Heart right ventricle (tissue), 16 donors: ENCODE measurements at regions not wholly inside any gene's neighbourhood (a gene's known extent, or its start where the extent isn't known, plus 50 kb on each side); places are given as distances from the start of the nearest gene placed in this dataset.

ENCODE experiments used
- ATAC-seq, 8 donors: fragments of 200-7000 bp; cut with Tn5 transposase; one replicate each; pipeline ENCODE4 v1.9.1; 2020; ENCODE audit warnings: mild to moderate bottlenecking in 8 of 8, moderate library complexity in 8 of 8, moderate number of reproducible peaks in 1 of 8
- DNase-seq, 2 donors: peaks; one replicate each; pipeline ENCODE4 v3.0.0-alpha.2; 2020
- H3K27ac ChIP-seq, 10 donors: fragments of 200-600 bp; sonication (generic) in 2 of 10; one replicate each; pipeline versions ENCODE4 v1.5.0 to v1.8.0; 2020 to 2022; ENCODE audit warnings: mild to moderate bottlenecking in 3 of 10
- H3K27me3 ChIP-seq, 7 donors: fragments of 200-600 bp; one replicate each; pipeline ENCODE4 v1.8.0; 2021 to 2022; ENCODE audit warnings: mild to moderate bottlenecking in 2 of 7
- H3K36me3 ChIP-seq, 9 donors: fragments of 200-600 bp; sonication (generic) in 1 of 9; one replicate each; pipeline versions ENCODE4 v1.5.0 to v1.8.0; 2020 to 2022; ENCODE audit warnings: mild to moderate bottlenecking in 2 of 9
- H3K4me1 ChIP-seq, 9 donors: fragments of 200-600 bp; sonication (generic) in 1 of 9; one replicate each; pipeline versions ENCODE4 v1.5.0 to v1.8.0; 2020 to 2022; ENCODE audit warnings: mild to moderate bottlenecking in 4 of 9
- H3K4me3 ChIP-seq, 10 donors: fragments of 200-600 bp; sonication (generic) in 2 of 10; one replicate each; pipeline versions ENCODE4 v1.5.0 to v1.8.0; 2020 to 2022; ENCODE audit warnings: mild to moderate bottlenecking in 7 of 10, moderate library complexity in 2 of 10
- H3K9me3 ChIP-seq, 11 donors: fragments of 200-600 bp in 10 of 11; sonication (generic) in 2 of 11; one replicate each; pipeline versions ENCODE4 v1.5.0 to v1.8.0; 2013 to 2022; ENCODE audit warnings: mild to moderate bottlenecking in 2 of 11, control low read depth in 1 of 11, moderate library complexity in 1 of 11
- CTCF ChIP-seq, 9 donors: fragments of 200-600 bp; sonication (generic) in 2 of 9; IDR thresholded peaks; one replicate each; pipeline versions ENCODE4 v1.5.0 to v1.8.0; 2021 to 2022; ENCODE audit warnings: antibody characterized with exemption in 9 of 9, mild to moderate bottlenecking in 5 of 9, moderate library complexity in 1 of 9
- WGBS, 2 donors: extraction: QIAGEN DNeasy Blood & Tissue Kit; methylation state at CpG; one replicate each; pipeline ENCODE4 v1.1.7; 2013; ENCODE audit warnings: inconsistent platforms in 1 of 2; 5-methylcytosine and 5-hydroxymethylcytosine counted together
- intact Hi-C, 10 donors: fragments of 100-400 bp; cut with DNase I; formaldehyde crosslinking; loops; one replicate each; pipeline versions ENCODE4 v1.11.1 to v1.14.2; 2022
- donor health status: Arrhythmogenic right ventricular cardiomyopathy.
- donor health status: ischemic (EF 13 %, LVEDD 7.1; RV severe dilation, severe dysfunction).
- donor health status: healthy with polysubstance abuse.
- donor health status: DM: no; HTN: yes; CAD: no.
- donor health status: DM: no; HTN: no; CAD: no.
- donor health status: ischemic (EF 25% LVEDD 6.9; RV normal size, moderate dysfunction).
- donor health status: ischemic (EF 25% LVEDD 5.7; RV mildly dilated, moderate dysfunction).
- donor health status: healthy.
- donor health status: DM: yes; HTN: yes; CAD: no.
- donor health status: Ischemic cardiomyopathy.
- donor health status: ischemic (EF 35%, LVEDD 5.7; RV mildly dilated, moderate dysfunction).
- donor health status: nonischemic (EF 11% LVEDD 7.7; RV severe dilation, severe dysfunction).
- donor health status: DM: yes; HTN: yes; CAD: no.
- donor health status: PGD.
- donor health status: ischemic (EF 29% LVEDD 5.4; RV normal size, mild dysfunction).
- donor health status: nonischemic (EF 23%, LVEDD 6.1; RV moderate dilation, normal function).

GRCh38 chr4:129410115-129410514 lies 314.2 kb downstream of the C4orf33 start:
- Histone ChIP-seq H3K27me3 (peaks cover 0 to 5% (median 0%) of the 10 kb centered on the region in 7 donors), H3K9me3 (no peaks in the 10 kb centered on the region), H3K36me3 (no peaks in the 10 kb centered on the region), H3K4me1 (no peaks in the 10 kb centered on the region), H3K27ac (no peak overlapping the region), H3K4me3 (no peak overlapping the region)
- 86 to 92% methylated on average over 3 of the region's 3 CpGs for WGBS, 2 donors
- intact Hi-C loops, result no loop called here
- TF ChIP-seq CTCF (IDR thresholded peaks at IDR 0.05), result no peak
- DNase-seq, result no peak
- ATAC-seq, result no peak

GRCh38 chr4:129415004-129415403 lies 319.1 kb downstream of the C4orf33 start:
- H3K27me3 ChIP-seq, result peaks cover 0 to 5% (median 0%) of the 10 kb centered on the region in 7 donors
- H3K27ac ChIP-seq, result no peak overlapping the region
- H3K4me3 ChIP-seq, result no peak overlapping the region
- TF ChIP-seq CTCF (IDR thresholded peaks at IDR 0.05), result no peak
- peaks cover 0 to 7% (median 0%) of the 10 kb centered on the region in 11 donors for H3K9me3 ChIP-seq
- DNase-seq (no peak), ATAC-seq (no peak)
- no peaks in the 10 kb centered on the region for H3K4me1 ChIP-seq
- WGBS, 2 donors, result 71 to 81% methylated on average over 1 of the region's 1 CpG
- intact Hi-C loops, result no loop called here
- no peaks in the 10 kb centered on the region for H3K36me3 ChIP-seq

- Histone ChIP-seq H3K9me3 (peaks cover 0 to 7% (median 0%) of the 10 kb centered on the region in 11 donors), H3K27ac (no peak overlapping the region), H3K36me3 (no peaks in the 10 kb centered on the region), H3K27me3 (no peaks in the 10 kb centered on the region), H3K4me3 (no peak overlapping the region), H3K4me1 (no peaks in the 10 kb centered on the region)
- TF ChIP-seq CTCF (IDR thresholded peaks at IDR 0.05), result no peak
- no peak for DNase-seq
- WGBS, 2 donors, result 76 to 80% methylated on average over 1 of the region's 1 CpG
- ATAC-seq, result no peak
- intact Hi-C loops, result no loop called here
These were observed 324.7 kb downstream of the C4orf33 start for GRCh38 chr4:129420637-129421036.

- Histone ChIP-seq H3K27ac (no peak overlapping the region), H3K36me3 (no peaks in the 10 kb centered on the region), H3K27me3 (no peaks in the 10 kb centered on the region), H3K4me3 (no peak overlapping the region), H3K4me1 (no peaks in the 10 kb centered on the region), H3K9me3 (peaks cover 0 to 2% (median 0%) of the 10 kb centered on the region in 11 donors)
- no peak for DNase-seq
- TF ChIP-seq CTCF (IDR thresholded peaks at IDR 0.05), result no peak
- intact Hi-C loops, result no loop called here
- no peak for ATAC-seq
These were observed 326.3 kb downstream of the C4orf33 start for GRCh38 chr4:129422277-129422676.

- no peak for TF ChIP-seq CTCF (IDR thresholded peaks at IDR 0.05)
- H3K27me3 ChIP-seq, result no peaks in the 10 kb centered on the region
- no peaks in the 10 kb centered on the region for H3K4me1 ChIP-seq
- WGBS, 2 donors, result 71 to 84% methylated on average over 2 of the region's 2 CpGs
- DNase-seq, result no peak
- intact Hi-C loops, result no loop called here
- no peak for ATAC-seq
- no peaks in the 10 kb centered on the region for H3K36me3 ChIP-seq
- H3K27ac ChIP-seq, result no peak overlapping the region
- H3K4me3 ChIP-seq, result no peak overlapping the region
- no peaks in the 10 kb centered on the region for H3K9me3 ChIP-seq
These were observed 332.5 kb downstream of the C4orf33 start for GRCh38 chr4:129428454-129428853.
